Activated T-cell treated with anti-CD3 and anti-CD28 coated beads, Interleukin-2, amount 50 U/mL, for 1 hour (primary cell): ENCODE measurements at regions not wholly inside any gene's neighbourhood (a gene's known extent, or its start where the extent isn't known, plus 50 kb on each side); places are given as distances from the start of the nearest gene placed in this dataset.
"Not testable (repeated sequence)": the region's sequence is repeated elsewhere in the genome, so short reads cannot be mapped to it uniquely, and the experiment has no call there.

Experiments used
- DNase-seq: peaks from one replicate; pipeline ENCODE4 v3.0.0-alpha.2; 2020

GRCh38 chr7:10731253-10731773 lies 242.4 kb upstream of the PHF14 start:
- DNase-seq: no peak

DNA sequence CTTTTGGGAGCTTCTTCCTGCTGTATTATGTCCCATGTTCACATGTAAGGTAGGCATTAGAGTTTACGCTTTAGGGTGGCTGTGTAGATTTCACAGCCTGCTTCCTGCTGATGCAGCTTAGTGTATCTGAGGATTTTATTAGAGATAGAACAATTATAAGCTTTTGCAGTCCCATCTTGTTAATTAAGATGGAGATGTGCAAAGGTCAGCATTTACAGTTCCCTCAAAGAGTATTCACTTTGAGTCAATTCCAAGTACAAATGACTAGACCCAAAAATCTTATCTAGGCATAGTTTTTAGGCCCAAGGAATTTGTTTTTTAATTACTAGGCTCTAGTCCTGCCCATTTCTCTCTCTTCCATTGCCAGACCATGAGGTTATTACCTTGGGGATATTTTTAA lies 239.9 kb upstream of the PHF14 start:
- DNase-seq: no peak

- no peak for DNase-seq
Observed at GRCh38 chr7:10734595-10734994, 239.1 kb upstream of the PHF14 start.

DNA sequence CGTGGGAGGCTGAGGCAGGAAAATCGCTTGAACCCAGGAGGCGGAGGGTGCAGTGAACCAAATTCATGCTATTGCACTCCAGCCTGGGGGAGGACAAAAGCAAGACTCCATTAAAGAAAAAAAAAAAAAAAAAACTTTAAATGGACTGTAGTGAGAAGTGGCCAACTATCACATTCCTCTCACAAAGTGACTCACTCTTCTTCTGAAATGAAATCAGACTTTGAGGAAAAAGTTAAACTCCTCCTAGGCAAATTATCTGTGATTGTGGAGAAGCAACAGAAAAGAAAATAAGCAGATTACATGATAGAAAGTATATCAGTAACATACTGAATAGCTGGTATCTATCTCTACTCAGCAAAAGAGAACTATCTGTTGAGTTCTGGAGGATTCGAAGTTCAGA lies 234.3 kb upstream of the PHF14 start:
- DNase-seq: no peak

- no peak for DNase-seq
Observed at GRCh38 chr7:10740805-10741204, 232.9 kb upstream of the PHF14 start.

DNA sequence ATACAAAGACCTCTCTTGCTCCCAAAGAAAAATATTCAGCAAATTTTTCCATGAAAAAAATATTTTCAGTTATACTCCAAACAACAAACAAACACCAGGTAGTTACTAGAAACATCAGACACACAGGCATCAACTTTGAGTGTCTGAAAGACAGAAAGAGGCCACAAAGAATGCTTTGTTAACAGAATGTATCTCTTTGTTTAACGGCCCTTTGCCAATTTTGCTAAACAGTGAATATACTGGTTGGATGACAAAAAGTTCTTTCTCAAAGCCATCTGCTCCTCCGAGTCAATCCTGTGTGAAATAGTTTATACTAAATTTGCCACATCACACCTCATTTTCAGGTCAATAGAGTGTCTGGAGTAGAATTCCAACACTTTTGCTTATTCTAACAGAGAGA lies 216.7 kb upstream of the PHF14 start:
- no peak for DNase-seq

GRCh38 chr7:10759120-10759519 lies 214.6 kb upstream of the PHF14 start:
- no peak for DNase-seq

- no peak for DNase-seq
Observed at GRCh38 chr7:10767771-10768170, 205.9 kb upstream of the PHF14 start.

DNA sequence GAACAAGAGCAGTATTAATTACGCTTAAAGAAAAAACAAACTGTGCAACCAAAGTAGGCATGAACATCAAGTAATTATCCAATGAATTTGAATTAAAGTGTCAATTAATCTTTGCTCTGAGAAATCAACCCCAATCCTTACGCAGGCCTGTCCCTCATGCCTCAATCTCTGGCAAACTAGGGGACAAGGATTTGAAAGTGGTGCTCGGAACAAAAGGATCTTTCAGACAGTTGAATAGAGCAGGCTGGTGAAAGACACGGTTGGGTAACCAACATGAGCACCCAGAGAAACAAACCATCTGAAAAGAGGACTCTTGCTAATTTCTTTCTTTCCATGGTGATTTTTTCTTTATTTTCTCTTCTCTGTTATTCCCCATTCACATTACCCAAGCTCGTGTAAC lies 203.5 kb upstream of the PHF14 start:
- no peak for DNase-seq

DNA sequence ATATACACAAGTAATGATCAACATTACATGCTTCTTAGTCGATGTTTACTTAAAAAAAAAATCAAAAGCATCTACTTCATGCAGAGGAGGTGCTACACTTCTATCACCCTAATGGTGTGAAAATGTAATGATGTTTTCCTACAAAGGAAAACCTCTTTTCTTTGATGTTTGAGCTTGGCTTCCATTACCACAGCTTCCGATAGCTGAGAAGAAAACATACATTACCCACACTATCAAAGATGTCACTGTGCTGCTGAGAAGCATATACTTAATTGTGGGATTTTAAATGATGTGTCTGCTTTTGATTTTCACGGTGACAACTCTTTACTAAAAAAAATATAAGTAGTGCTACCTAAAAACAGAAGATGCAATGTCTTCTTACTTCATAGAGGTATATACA lies 200.2 kb upstream of the PHF14 start:
- no peak for DNase-seq

- DNase-seq: no peak
Observed at GRCh38 chr7:10779465-10780399, 193.9 kb upstream of the PHF14 start.

GRCh38 chr7:10780400-10780747 lies 193.3 kb upstream of the PHF14 start:
- no peak for DNase-seq

GRCh38 chr7:10786976-10787375 lies 186.7 kb upstream of the PHF14 start:
- not testable (repeated sequence) for DNase-seq

- no peak for DNase-seq
Observed at GRCh38 chr7:10789170-10789569, 184.5 kb upstream of the PHF14 start.

GRCh38 chr7:10790910-10791309 lies 182.8 kb upstream of the PHF14 start:
- DNase-seq: no peak

DNA sequence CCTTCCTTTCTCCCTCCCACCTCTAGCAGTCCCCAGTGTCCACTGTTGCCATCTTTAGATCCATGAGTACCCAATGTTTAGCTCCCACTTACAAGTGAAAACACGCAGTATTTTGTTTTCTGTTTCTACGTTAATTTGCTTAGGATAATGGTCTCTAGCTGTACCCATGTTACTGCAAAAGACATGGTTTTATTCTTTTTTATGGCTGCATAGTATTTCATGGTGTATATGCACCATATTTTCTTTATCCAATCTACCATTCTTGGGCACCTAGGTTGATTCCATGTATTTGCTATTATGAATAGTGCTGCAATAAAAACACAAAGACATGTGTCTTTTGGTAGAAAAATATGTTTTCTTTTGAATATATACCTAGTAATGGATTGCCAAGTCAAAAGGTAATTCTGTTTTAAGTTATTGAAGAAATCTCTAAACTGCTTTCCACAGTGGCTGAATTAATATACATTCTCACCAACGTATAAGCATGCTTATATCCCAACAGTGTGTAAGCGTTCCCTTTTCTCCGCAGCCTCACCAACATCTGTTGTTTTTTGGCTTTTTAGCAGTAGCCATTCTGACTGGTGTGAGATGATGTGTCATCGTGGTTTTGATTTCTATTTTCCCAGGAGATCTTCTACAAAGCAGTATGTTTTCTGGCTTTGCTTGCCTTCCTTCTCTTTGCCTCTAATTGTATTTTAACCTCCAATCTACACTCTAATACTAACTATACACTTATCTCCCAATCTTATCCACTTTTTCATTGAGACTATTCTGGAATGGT lies 179.5 kb upstream of the PHF14 start:
- DNase-seq: no peak

DNA sequence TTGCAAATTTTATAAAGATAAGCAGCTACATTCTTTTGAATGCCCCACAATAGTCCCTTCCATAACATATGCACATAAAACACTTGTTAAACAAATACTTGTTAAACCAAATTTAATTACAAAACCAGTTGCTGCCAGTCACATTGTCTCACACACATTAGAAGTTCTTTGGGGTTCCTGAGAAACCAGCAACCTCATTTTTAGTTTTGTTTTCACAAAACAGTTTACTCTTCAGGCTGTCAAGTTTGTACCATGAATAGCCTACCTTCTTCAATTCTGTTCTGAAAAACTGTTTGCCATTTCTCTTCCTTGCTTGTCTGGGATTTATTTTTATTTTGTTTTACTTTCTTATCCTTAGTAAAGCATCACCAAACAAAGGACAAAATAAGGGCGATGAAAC lies 176.5 kb upstream of the PHF14 start:
- no peak for DNase-seq

- no peak for DNase-seq
Observed at GRCh38 chr7:10798044-10798443, 175.6 kb upstream of the PHF14 start.

- no peak for DNase-seq
Observed at GRCh38 chr7:10799475-10799874, 174.2 kb upstream of the PHF14 start.

DNA sequence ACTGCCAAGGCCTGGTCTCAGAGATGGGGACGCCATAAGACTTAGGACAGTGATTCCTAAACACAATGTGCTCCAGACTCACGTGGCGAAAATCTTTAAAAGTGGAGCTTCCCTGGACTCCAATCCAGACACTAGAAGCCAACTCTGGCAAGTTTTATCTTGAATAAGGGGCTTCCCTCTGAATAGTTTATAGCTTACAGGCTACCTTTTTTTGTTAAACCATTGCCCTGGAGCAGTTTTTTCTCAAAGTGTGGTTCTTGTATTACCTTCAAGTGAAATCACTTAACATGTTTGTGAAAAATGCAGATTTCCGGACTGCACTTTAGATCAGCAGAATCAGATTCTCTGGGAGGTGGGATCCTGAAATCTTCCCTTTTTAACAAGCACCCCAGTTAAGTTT lies 171.7 kb upstream of the PHF14 start:
- no peak for DNase-seq

DNA sequence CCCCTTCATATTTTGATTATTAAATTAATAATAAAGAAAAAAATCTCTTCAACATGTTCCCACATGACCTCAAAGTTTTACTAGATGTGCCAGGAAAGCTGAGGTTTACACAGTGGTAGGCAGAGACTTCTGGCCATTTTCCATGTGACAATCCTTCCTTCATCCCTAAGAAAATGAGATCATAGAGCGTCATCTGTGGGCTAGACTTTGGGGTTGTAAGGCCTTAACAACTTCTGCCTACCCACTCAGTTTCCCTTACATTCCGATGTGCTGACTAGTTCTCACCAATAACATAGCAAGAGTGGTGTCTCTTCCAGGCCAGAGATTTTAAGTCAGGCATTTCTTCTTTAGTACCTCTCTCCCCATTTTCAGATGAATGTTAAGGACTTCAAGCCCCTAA lies 171.1 kb upstream of the PHF14 start:
- no peak for DNase-seq

- DNase-seq: no peak
Observed at GRCh38 chr7:10803720-10804119, 170.0 kb upstream of the PHF14 start.

DNA sequence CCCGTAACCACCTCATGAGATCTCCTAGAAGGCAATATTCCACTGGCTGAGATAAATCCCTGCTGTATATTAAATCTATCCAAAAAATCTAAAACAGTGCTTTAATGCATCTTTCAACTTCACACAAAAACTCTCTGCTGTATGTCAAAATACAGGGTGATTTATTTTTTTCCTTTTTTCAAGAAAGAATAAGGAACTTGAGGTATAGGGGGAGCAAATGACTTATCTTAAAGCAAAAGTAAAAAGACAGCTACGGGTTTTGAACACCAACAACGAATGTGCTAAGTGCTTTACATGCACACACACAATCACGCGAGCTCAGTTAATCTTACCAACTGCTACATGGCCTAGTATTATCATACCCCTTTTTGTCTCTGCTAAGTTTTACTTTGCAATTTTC lies 168.9 kb upstream of the PHF14 start:
- no peak for DNase-seq

DNA sequence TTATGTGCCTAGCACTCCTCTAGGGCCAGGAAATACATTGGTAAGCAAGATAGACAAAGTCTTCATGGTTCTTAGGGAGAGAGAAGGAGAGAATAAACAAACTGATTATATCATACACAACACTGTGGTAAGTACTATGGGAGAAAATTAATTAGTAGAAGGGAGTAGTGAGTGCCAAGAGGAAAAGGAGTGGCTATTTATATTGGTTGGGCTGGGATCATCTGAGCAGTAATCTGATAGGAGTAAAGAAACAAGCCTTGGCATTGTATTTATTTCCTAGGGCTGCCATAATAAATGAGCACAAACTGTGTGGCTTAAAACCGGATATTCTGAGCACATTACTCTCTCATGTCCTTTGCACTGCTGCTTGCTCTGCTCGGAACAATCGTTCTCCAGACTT lies 158.1 kb upstream of the PHF14 start:
- DNase-seq: no peak
